GM21423 (cell line): ENCODE measurements at regions not wholly inside any gene's neighbourhood (a gene's known extent, or its start where the extent isn't known, plus 50 kb on each side); places are given as distances from the start of the nearest gene placed in this dataset.

ENCODE experiments used
- ATAC-seq: cut with Tn5 transposase; IDR thresholded peaks from one replicate; pipeline ENCODE4 v1.9.1; 2021; ENCODE audit warnings: mild to moderate bottlenecking, moderate library complexity; ENCODE audit not compliant: unreplicated experiment

GRCh38 chr7:117929237-117929636, 56.0 kb upstream of the CTTNBP2 start:
- no peak for ATAC-seq

GRCh38 chr7:117931314-117931713, 58.1 kb upstream of the CTTNBP2 start:
- no peak for ATAC-seq

- no peak for ATAC-seq
Measured at GRCh38 chr7:117937049-117937752, 64.0 kb upstream of the CTTNBP2 start.

GRCh38 chr7:117937753-117938483, 64.7 kb upstream of the CTTNBP2 start:
- ATAC-seq, result no peak

- no peak for ATAC-seq
Measured at GRCh38 chr7:117941138-117941810, 68.0 kb upstream of the CTTNBP2 start.

- no peak for ATAC-seq
Measured at GRCh38 chr7:117942780-117943179, 69.5 kb upstream of the CTTNBP2 start.

- ATAC-seq, result no peak
Measured at GRCh38 chr7:117944886-117945285, 71.6 kb upstream of the CTTNBP2 start.

GRCh38 chr7:117946151-117946633, 73.0 kb upstream of the CTTNBP2 start:
- ATAC-seq, result no peak

- no peak for ATAC-seq
Measured at GRCh38 chr7:117949232-117949631, 76.0 kb upstream of the CTTNBP2 start.

- no peak for ATAC-seq
Measured at GRCh38 chr7:117950601-117951260, 77.5 kb upstream of the CTTNBP2 start.

- ATAC-seq, result no peak
Measured at GRCh38 chr7:117951285-117951684, 78.0 kb upstream of the CTTNBP2 start.

GRCh38 chr7:117951691-117952280, 78.5 kb upstream of the CTTNBP2 start:
- ATAC-seq, result no peak

- ATAC-seq, result no peak
Measured at GRCh38 chr7:117955046-117955445, 81.8 kb upstream of the CTTNBP2 start.

GRCh38 chr7:117960351-117960750, 87.1 kb upstream of the CTTNBP2 start:
- ATAC-seq, result no peak

GRCh38 chr7:117961235-117961634, 88.0 kb upstream of the CTTNBP2 start:
- ATAC-seq, result no peak

- no peak for ATAC-seq
Measured at GRCh38 chr7:117962366-117962994, 89.2 kb upstream of the CTTNBP2 start.

GRCh38 chr7:117963264-117964197, 90.3 kb upstream of the CTTNBP2 start:
- no peak for ATAC-seq

- ATAC-seq, result no peak
Measured at GRCh38 chr7:117970801-117971200, 97.6 kb upstream of the CTTNBP2 start.

- no peak for ATAC-seq
Measured at GRCh38 chr7:117971556-117972244, 98.5 kb upstream of the CTTNBP2 start.
